ENCODE measurements at regions not wholly inside any gene's neighbourhood (a gene's known extent, or its start where the extent isn't known, plus 50 kb on each side); places are given as distances from the start of the nearest gene placed in this dataset.
A peak's percentile ranks its signal among the peaks of the same experiment; 100 is the strongest.

DNA sequence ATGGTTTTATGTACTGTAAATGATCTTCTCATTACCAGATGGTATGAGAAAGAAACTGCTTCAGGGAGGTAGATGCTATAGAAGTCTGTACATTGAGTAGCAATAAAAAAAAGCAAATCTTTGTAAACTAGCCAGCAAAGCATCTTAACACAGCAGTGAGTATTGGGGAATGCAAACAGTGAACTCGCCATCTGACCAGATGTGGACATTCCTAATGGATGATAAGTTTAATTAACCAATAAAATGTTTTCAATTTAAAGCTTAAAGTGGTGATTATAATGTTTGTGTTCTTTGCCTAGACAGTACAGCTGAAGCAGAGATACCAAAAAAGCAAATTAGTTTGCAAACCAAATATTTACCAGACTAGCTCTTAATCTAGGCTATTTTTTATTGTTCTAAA, 1144.2 kb downstream of the FAT4 start:
- H3K27me3 ChIP-seq (ENCODE audit: control insufficient read depth, insufficient read depth, low read length), result no peaks in the 10 kb centered on the region
- H3K9ac ChIP-seq (ENCODE audit: insufficient read depth, low read length), result no peak overlapping the region
- peak; percentile 8 to 41 for DNase-seq (ENCODE audit: low read depth in 2 of 2)
- H3K4me3 ChIP-seq (replicated peaks in 1 of 4; ENCODE audit: control extremely low read depth in 1 of 4, insufficient read depth in 1 of 4, low read depth in 3 of 4, low read length in 4 of 4), result no peak overlapping the region
- no peak overlapping the region for H3K4me2 ChIP-seq (ENCODE audit: extremely low read depth, insufficient read depth, low read length)
- no peak overlapping the region for H2AFZ ChIP-seq (ENCODE audit: low read length)
- no peaks in the 10 kb centered on the region for H3K9me3 ChIP-seq (ENCODE audit: control insufficient read depth, insufficient read depth, low read depth, low read length)
- no peaks in the 10 kb centered on the region for H4K20me1 ChIP-seq (ENCODE audit: control insufficient read depth, extremely low read depth, insufficient read depth, low read length)
- H3K27ac ChIP-seq (ENCODE audit: insufficient read depth, low read length), result no peak overlapping the region
- H3K4me1 ChIP-seq (ENCODE audit: control insufficient read depth, extremely low read depth, insufficient read depth, low read length), result no peaks in the 10 kb centered on the region
- no peaks in the 10 kb centered on the region for H3K36me3 ChIP-seq (ENCODE audit: control insufficient read depth, insufficient read depth, low read length)
- no peaks in the 10 kb centered on the region for H3K79me2 ChIP-seq (ENCODE audit: control insufficient read depth, insufficient read depth, low read length)
- TF ChIP-seq CTCF (conservative IDR thresholded peaks at IDR 0.05 in 1 of 2, IDR thresholded peaks at IDR 0.05 in 1 of 2; ENCODE audit: low read depth in 1 of 2, low read length in 2 of 2) (no peak), EZH2 (IDR thresholded peaks at IDR 0.05; ENCODE audit: low read length, missing control alignments) (no peak)

- H3K79me2 ChIP-seq (ENCODE audit: control insufficient read depth, insufficient read depth, low read length), result no peaks in the 10 kb centered on the region
- H3K4me2 ChIP-seq (ENCODE audit: extremely low read depth, insufficient read depth, low read length), result no peak overlapping the region
- H4K20me1 ChIP-seq (ENCODE audit: control insufficient read depth, extremely low read depth, insufficient read depth, low read length), result no peaks in the 10 kb centered on the region
- peak in 1 of 2 donors; percentile 33 for DNase-seq (ENCODE audit: low read depth in 2 of 2)
- H3K9me3 ChIP-seq (ENCODE audit: control insufficient read depth, insufficient read depth, low read depth, low read length), result no peaks in the 10 kb centered on the region
- H3K4me1 ChIP-seq (ENCODE audit: control insufficient read depth, extremely low read depth, insufficient read depth, low read length), result no peaks in the 10 kb centered on the region
- H2AFZ ChIP-seq (ENCODE audit: low read length), result no peak overlapping the region
- TF ChIP-seq EZH2 (IDR thresholded peaks at IDR 0.05; ENCODE audit: low read length, missing control alignments), result no peak
- TF ChIP-seq CTCF (conservative IDR thresholded peaks at IDR 0.05 in 1 of 2, IDR thresholded peaks at IDR 0.05 in 1 of 2; ENCODE audit: low read depth in 1 of 2, low read length in 2 of 2), result no peak
- H3K9ac ChIP-seq (ENCODE audit: insufficient read depth, low read length), result no peak overlapping the region
- no peaks in the 10 kb centered on the region for H3K36me3 ChIP-seq (ENCODE audit: control insufficient read depth, insufficient read depth, low read length)
- H3K27ac ChIP-seq (ENCODE audit: insufficient read depth, low read length), result no peak overlapping the region
- H3K27me3 ChIP-seq (ENCODE audit: control insufficient read depth, insufficient read depth, low read length), result no peaks in the 10 kb centered on the region
- no peak overlapping the region for H3K4me3 ChIP-seq (replicated peaks in 1 of 4; ENCODE audit: control extremely low read depth in 1 of 4, insufficient read depth in 1 of 4, low read depth in 3 of 4, low read length in 4 of 4)
These were observed 1150.6 kb downstream of the FAT4 start for GRCh38 chr4:126465341-126465740.

DNA sequence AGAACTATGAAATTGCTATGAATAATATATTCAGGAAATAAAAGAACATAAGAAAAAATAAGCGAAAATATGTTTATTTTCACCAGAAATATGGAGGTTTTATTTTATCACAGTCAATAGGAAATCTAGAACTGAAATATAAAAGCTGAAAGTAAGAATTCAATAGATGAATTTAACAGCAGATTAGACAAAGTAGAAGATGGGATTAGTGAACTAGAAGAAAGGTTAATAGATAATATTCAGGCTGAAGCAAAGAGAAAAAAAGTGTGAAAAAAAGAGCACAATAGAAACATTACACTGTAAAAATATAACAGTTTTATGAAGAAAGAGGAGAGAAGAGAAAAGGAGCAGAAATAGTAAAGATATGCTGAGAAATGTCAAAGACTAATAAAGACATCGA, 1152.1 kb downstream of the FAT4 start:
- H3K9me3 ChIP-seq (ENCODE audit: control insufficient read depth, insufficient read depth, low read depth, low read length), result no peaks in the 10 kb centered on the region
- H3K4me3 ChIP-seq (replicated peaks in 1 of 4; ENCODE audit: control extremely low read depth in 1 of 4, insufficient read depth in 1 of 4, low read depth in 3 of 4, low read length in 4 of 4), result no peak overlapping the region
- no peak overlapping the region for H3K9ac ChIP-seq (ENCODE audit: insufficient read depth, low read length)
- no peaks in the 10 kb centered on the region for H3K36me3 ChIP-seq (ENCODE audit: control insufficient read depth, insufficient read depth, low read length)
- H2AFZ ChIP-seq (ENCODE audit: low read length), result no peak overlapping the region
- no peak overlapping the region for H3K27ac ChIP-seq (ENCODE audit: insufficient read depth, low read length)
- no peaks in the 10 kb centered on the region for H3K4me1 ChIP-seq (ENCODE audit: control insufficient read depth, extremely low read depth, insufficient read depth, low read length)
- no peak for DNase-seq (ENCODE audit: low read depth in 2 of 2)
- no peaks in the 10 kb centered on the region for H3K27me3 ChIP-seq (ENCODE audit: control insufficient read depth, insufficient read depth, low read length)
- H3K4me2 ChIP-seq (ENCODE audit: extremely low read depth, insufficient read depth, low read length), result no peak overlapping the region
- H4K20me1 ChIP-seq (ENCODE audit: control insufficient read depth, extremely low read depth, insufficient read depth, low read length), result no peaks in the 10 kb centered on the region
- H3K79me2 ChIP-seq (ENCODE audit: control insufficient read depth, insufficient read depth, low read length), result no peaks in the 10 kb centered on the region
- no peak for TF ChIP-seq EZH2 (IDR thresholded peaks at IDR 0.05; ENCODE audit: low read length, missing control alignments)
- TF ChIP-seq CTCF (conservative IDR thresholded peaks at IDR 0.05 in 1 of 2, IDR thresholded peaks at IDR 0.05 in 1 of 2; ENCODE audit: low read depth in 1 of 2, low read length in 2 of 2), result no peak

All from fibroblast of lung (primary cell).